IMR-90 (cell line): ENCODE measurements at regions not wholly inside any gene's neighbourhood (a gene's known extent, or its start where the extent isn't known, plus 50 kb on each side); places are given as distances from the start of the nearest gene placed in this dataset.
A peak's percentile ranks its signal among the peaks of the same experiment; 100 is the strongest.

Experiments
- ATAC-seq: fragments of 200-7000 bp; cut with Tn5 transposase; 2 replicates; pipeline ENCODE4 v1.9.1; 2020; ENCODE audit warnings: low read depth, mild to moderate bottlenecking, moderate library complexity
- BruUV-seq: library from RNA; stranded (reverse); fragments of 400-500 nt; replicated peaks from 2 replicates; lab custom pipeline; 2021; lab: Mats Ljungman, UMichigan
- CTCF ChIA-PET: fragments of 300-600 bp; formaldehyde crosslinking; extraction: SDS; loops from one replicate; lab custom pipeline; 2021; ENCODE audit warnings: antibody characterized with exemption; lab: Yijun Ruan, JAX
- POLR2A ChIA-PET: fragments of 300-600 bp; sonication (Branson Sonifier 250); formaldehyde crosslinking; loops from one replicate; lab custom pipeline; 2022; ENCODE audit warnings: antibody characterized with exemption; ENCODE audit not compliant: unreplicated experiment; lab: Charles Lee
- DNase-seq: peaks from one replicate; pipeline ENCODE4 v3.0.0; 2013
- H2AFZ ChIP-seq: replicated peaks from 2 replicates; pipeline ENCODE3; 2013; ENCODE audit warnings: low read length, mild to moderate bottlenecking; ENCODE audit not compliant: poor library complexity
- H2AK5ac ChIP-seq: 2 replicates; pipeline ENCODE4 v1.6.1; 2013; ENCODE audit warnings: low read depth, low read length, inconsistent platforms
- H2AK9ac ChIP-seq: replicated peaks from 2 replicates; pipeline ENCODE3; 2013; ENCODE audit warnings: mild to moderate bottlenecking, low read depth, low read length, moderate library complexity; ENCODE audit not compliant: poor library complexity
- H2BK120ac ChIP-seq: 2 replicates; pipeline ENCODE4 v1.6.1; 2013; ENCODE audit warnings: low read depth, low read length, inconsistent platforms
- H2BK15ac ChIP-seq: 3 replicates; pipeline ENCODE4 v1.6.1; 2013; ENCODE audit warnings: low read depth, low read length, inconsistent platforms
- H2BK20ac ChIP-seq: 2 replicates; pipeline ENCODE4 v1.6.1; 2013; ENCODE audit warnings: low read depth, mild to moderate bottlenecking, inconsistent platforms, low read length, moderate library complexity
- H2BK5ac ChIP-seq: 2 replicates; pipeline ENCODE4 v1.6.1; 2013; ENCODE audit warnings: mild to moderate bottlenecking, low read depth, low read length, inconsistent platforms; ENCODE audit not compliant: poor library complexity, severe bottlenecking
- H3K14ac ChIP-seq: replicated peaks from 2 replicates; pipeline ENCODE4 v1.6.1; 2013; ENCODE audit warnings: low read depth, low read length, inconsistent platforms
- H3K18ac ChIP-seq: 2 replicates; pipeline ENCODE4 v1.6.1; 2013; ENCODE audit warnings: low read depth, low read length, control low read depth
- H3K23ac ChIP-seq: 2 replicates; pipeline ENCODE4 v1.6.1; 2013; ENCODE audit warnings: low read depth, low read length, inconsistent platforms
- H3K27ac ChIP-seq: 2 replicates; pipeline ENCODE4 v1.5.1; 2013; ENCODE audit warnings: mild to moderate bottlenecking, control low read depth, low read length; ENCODE audit not compliant: insufficient read depth
- H3K27me3 ChIP-seq: 2 replicates; pipeline ENCODE4 v1.6.1; 2013; ENCODE audit warnings: low read length; ENCODE audit not compliant: control insufficient read depth, insufficient read depth
- H3K36me3 ChIP-seq: 2 replicates; pipeline ENCODE4 v1.6.1; 2013; ENCODE audit warnings: low read length, mixed read lengths; ENCODE audit not compliant: control insufficient read depth, insufficient read depth
- H3K4ac ChIP-seq: 2 replicates; pipeline ENCODE4 v1.6.1; 2013; ENCODE audit warnings: low read depth, low read length, inconsistent platforms
- H3K4me1 ChIP-seq: 2 replicates; pipeline ENCODE4 v1.6.1; 2013; ENCODE audit warnings: low read length, mixed read lengths; ENCODE audit not compliant: control insufficient read depth, insufficient read depth
- H3K4me2 ChIP-seq: 2 replicates; pipeline ENCODE4 v1.6.1; 2013; ENCODE audit warnings: low read depth, mild to moderate bottlenecking, control low read depth, low read length, moderate library complexity
- H3K4me3 ChIP-seq: 2 replicates; pipeline ENCODE4 v1.5.1; 2013; ENCODE audit warnings: low read depth, mild to moderate bottlenecking, control low read depth, low read length, moderate library complexity; ENCODE audit not compliant: insufficient read depth
- H3K56ac ChIP-seq: 2 replicates; pipeline ENCODE4 v1.6.1; 2013; ENCODE audit warnings: low read length, inconsistent platforms; ENCODE audit not compliant: insufficient read depth; ENCODE audit errors: extremely low read depth
- H3K79me1 ChIP-seq, 2 experiments: 2 replicates each; pipeline ENCODE4 v1.6.1; 2013; ENCODE audit warnings: low read length in 2 of 2, inconsistent platforms in 1 of 2, low read depth in 1 of 2
- H3K9ac ChIP-seq: 2 replicates; pipeline ENCODE4 v1.6.1; 2013; ENCODE audit warnings: low read depth, low read length, control low read depth
- H3K9me1 ChIP-seq: 2 replicates; pipeline ENCODE4 v1.6.1; 2013; ENCODE audit warnings: low read length, inconsistent platforms; ENCODE audit not compliant: insufficient read depth
- H3K9me3 ChIP-seq: 2 replicates; pipeline ENCODE4 v1.6.1; 2013; ENCODE audit warnings: low read length; ENCODE audit not compliant: control insufficient read depth, insufficient read depth
- H4K20me1 ChIP-seq: 2 replicates; pipeline ENCODE4 v1.6.1; 2013; ENCODE audit warnings: low read length, inconsistent platforms; ENCODE audit not compliant: insufficient read depth
- H4K5ac ChIP-seq: 2 replicates; pipeline ENCODE4 v1.6.1; 2013; ENCODE audit warnings: mild to moderate bottlenecking, low read depth, low read length, control low read depth
- H4K8ac ChIP-seq, 2 experiments: 2 replicates each; pipeline ENCODE4 v1.6.1; 2013; ENCODE audit warnings: low read depth in 2 of 2, low read length in 2 of 2, control low read depth in 1 of 2, inconsistent platforms in 1 of 2
- H4K91ac ChIP-seq: 2 replicates; pipeline ENCODE4 v1.6.1; 2013; ENCODE audit warnings: low read depth, low read length, inconsistent platforms; ENCODE audit not compliant: insufficient read depth
- CHD1 ChIP-seq: IDR thresholded peaks from 2 replicates; pipeline ENCODE4 v1.6.1; 2012; ENCODE audit warnings: low read depth, low read length, improper control_type of control experiment
- CTCF ChIP-seq: conservative IDR thresholded peaks from 2 replicates; pipeline ENCODE4 v1.5.1; 2012; ENCODE audit warnings: mild to moderate bottlenecking, low read depth, low read length, improper control_type of control experiment
- ELK1 ChIP-seq: fragments of 150-350 bp; IDR thresholded peaks from 2 replicates; pipeline ENCODE4 v1.6.1; 2016; ENCODE audit warnings: low read depth, mild to moderate bottlenecking, low read length, moderate library complexity, borderline replicate concordance
- FOS ChIP-seq: fragments of 150-350 bp; IDR thresholded peaks from 2 replicates; pipeline ENCODE4 v1.6.1; 2016; ENCODE audit warnings: low read depth, low read length
- MAFK ChIP-seq: IDR thresholded peaks from 2 replicates; pipeline ENCODE4 v1.6.1; 2012; ENCODE audit warnings: low read depth, low read length, improper control_type of control experiment
- MAZ ChIP-seq: IDR thresholded peaks from 2 replicates; pipeline ENCODE4 v1.6.1; 2012; ENCODE audit warnings: low read depth, mild to moderate bottlenecking, low read length, improper control_type of control experiment, moderate library complexity, borderline replicate concordance
- WGBS, 2 experiments: methylation state at CpG; one replicate each; pipeline versions ENCODE4 v1.1.5 to v1.1.7; 2013; ENCODE audit warnings: missing lambda C conversion rate in 2 of 2; ENCODE audit not compliant: insufficient read length in 1 of 2; ENCODE audit errors: extremely low coverage in 2 of 2; 5-methylcytosine and 5-hydroxymethylcytosine counted together
- dilution Hi-C: fragments of 300-500 bp; cut with HindIII; formaldehyde crosslinking; loops from one replicate; pipeline ENCODE4 v1.14.3; 2018; ENCODE audit warnings: low sequenced_read_pairs; ENCODE audit not compliant: unreplicated experiment
- in situ Hi-C: fragments of 300-500 bp; cut with MboI; formaldehyde crosslinking; loops from 3 replicates; pipeline ENCODE4 v1.14.3; 2019; ENCODE audit warnings: low sequenced_read_pairs, inconsistent platforms, mixed read lengths
- intact Hi-C: fragments of 100-400 bp; cut with micrococcal nuclease; formaldehyde crosslinking; loops from 2 replicates; pipeline ENCODE4 v1.10.0; 2022

GRCh38 chr2:19736191-19736831, 165.5 kb downstream of the TTC32 start:
- CTCF ChIA-PET, result interaction anchor here (0.6 kb wide), 1 partner anchor 35 kb away, joined by 3 read pairs; no protein-coding TSS in a partner anchor
- DNase-seq, result peak; percentile 68

More at GRCh38 chr2:19736191-19736831, 165.5 kb downstream of the TTC32 start:
- Histone ChIP-seq H3K9ac (no peak overlapping the region), H4K5ac (no peak overlapping the region; the same call in 1 of the 2 replicates), H3K14ac (peak overlapping the region; percentile 49; the same call in 1 of the 2 replicates), H3K4ac (peak overlapping the region; percentile 69), H3K56ac (no peak overlapping the region), H4K91ac (peak overlapping the region; percentile 14), H2AFZ (peak overlapping the region; percentile 59), H3K18ac (no peak overlapping the region; the same call in 1 of the 2 replicates), H3K79me1 (no peaks in the 10 kb centered on the region), H3K4me2 (no peak overlapping the region), H3K4me1 (peaks cover 36% of the 10 kb centered on the region), H3K9me1 (peaks cover 30% of the 10 kb centered on the region), H4K20me1 (no peaks in the 10 kb centered on the region), H2AK9ac (no peak overlapping the region), H2BK20ac (peak overlapping the region; percentile 69; the same call in 1 of the 2 replicates), H2AK5ac (peak overlapping the region; percentile 42; the same call in 1 of the 2 replicates), H3K23ac (no peak overlapping the region), H3K27me3 (no peaks in the 10 kb centered on the region), H4K8ac (no peak overlapping the region), H2BK5ac (no peak overlapping the region), H3K36me3 (no peaks in the 10 kb centered on the region), H3K4me3 (no peak overlapping the region), H3K27ac (no peak overlapping the region; the same call in 1 of the 2 replicates), H2BK120ac (peak overlapping the region; percentile 17), H3K9me3 (no peaks in the 10 kb centered on the region), H2BK15ac (peak overlapping the region; percentile 33; the same call in 1 of the 3 replicates)
- intact Hi-C loops, result no loop called here
- no TSS peak for BruUV-seq
- dilution Hi-C loops, result no loop called here
- TF ChIP-seq MAZ, result no peak
- no peak for TF ChIP-seq FOS
- TF ChIP-seq CHD1, result no peak
- TF ChIP-seq MAFK, result no peak
- no peak for TF ChIP-seq ELK1
- TF ChIP-seq CTCF, result no peak
- in situ Hi-C loops, result no loop called here
- POLR2A ChIA-PET, result no interaction called here
- ATAC-seq, result 0 out of 2 replicates have a peak, but pooled peaks have one; percentile 15
- 70% methylated on average over 2 of the region's 10 CpGs; no CpG with 5 or more reads in 1 of the 2 experiments for WGBS, 2 experiments
